ENCODE measurements at regions not wholly inside any gene's neighbourhood (a gene's known extent, or its start where the extent isn't known, plus 50 kb on each side); places are given as distances from the start of the nearest gene placed in this dataset.

DNA sequence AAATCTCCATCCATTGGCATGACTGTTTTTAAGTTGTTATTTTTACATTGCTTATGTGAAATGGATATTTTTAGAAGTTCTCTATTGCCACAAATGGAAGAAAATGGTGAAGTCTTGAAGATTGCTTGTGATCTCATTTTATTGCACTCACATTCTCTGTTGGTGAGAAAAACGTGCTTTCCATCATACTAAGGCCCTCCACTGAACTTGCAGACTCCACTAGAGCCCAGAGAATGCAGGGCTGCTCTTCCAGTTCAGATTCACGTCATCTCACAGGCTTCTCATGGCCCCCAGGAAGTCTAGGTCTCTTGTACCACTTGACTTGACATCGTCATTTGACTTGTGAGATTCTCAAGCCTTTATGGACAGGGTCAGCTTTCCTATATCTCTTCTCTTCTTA is 254.8 kb upstream of the COPS8 start (continued):
- TF ChIP-seq PBX2 (CRISPR knock-in tag; IDR thresholded peaks at IDR 0.05; ENCODE audit: low read depth) = no peak
- no peak for TF ChIP-seq PBX2 (tag; conservative IDR thresholded peaks at IDR 0.05; ENCODE audit: low read depth)

GRCh38 chr2:236831698-236832097 is 254.0 kb upstream of the COPS8 start:
- in situ Hi-C loops (cut with MboI) (no loop called here), intact Hi-C loops (cut with micrococcal nuclease) (no loop called here)
- Histone ChIP-seq H3K79me2 (ENCODE audit: control insufficient read depth, insufficient read depth, low read length) (no peaks in the 10 kb centered on the region), H3K36me3 (ENCODE audit: control insufficient read depth, insufficient read depth, low read length) (no peaks in the 10 kb centered on the region), H3K9me3 (replicated peaks; ENCODE audit: control insufficient read depth, insufficient read depth, low read depth, low read length) (no peaks in the 10 kb centered on the region), H3K27ac (ENCODE audit: extremely low read depth, low read depth, low read length) (no peak overlapping the region), H3K9ac (ENCODE audit: insufficient read depth in 1 of 2, low read depth in 2 of 2, low read length in 2 of 2) (no peak overlapping the region), H3K9me1 (ENCODE audit: control insufficient read depth, insufficient read depth, low read length) (no peaks in the 10 kb centered on the region), H3K27me3 (ENCODE audit: control insufficient read depth in 2 of 2, insufficient read depth in 2 of 2, low read length in 2 of 2) (no peaks in the 10 kb centered on the region; a peak in 1 of 5 replicates), H2AFZ (ENCODE audit: low read depth, low read length) (no peak overlapping the region), H3K4me1 (replicated peaks in 1 of 2; ENCODE audit: control insufficient read depth in 2 of 2, insufficient read depth in 2 of 2, low read length in 2 of 2) (no peaks in the 10 kb centered on the region), H3K4me3 (no peak overlapping the region), H4K20me1 (replicated peaks; ENCODE audit: control insufficient read depth, insufficient read depth, low read length) (no peaks in the 10 kb centered on the region), H3K4me2 (ENCODE audit: insufficient read depth, low read length) (no peak overlapping the region)
- no peak for FAIRE-seq
- ChIA-PET POLR2A (no interaction called here), CTCF (ENCODE audit: low intra/inter-chr PET ratio) (no interaction called here)
- no peak for ATAC-seq
- no peak for TF ChIP-seq KLF1 (tag; IDR thresholded peaks at IDR 0.05)
- no peak for TF ChIP-seq ZNF780A (CRISPR knock-in tag; IDR thresholded peaks at IDR 0.05)
- TF ChIP-seq ZNF316 (IDR thresholded peaks at IDR 0.05) = no peak
- no peak for TF ChIP-seq ZNF584 (CRISPR knock-in tag; IDR thresholded peaks at IDR 0.05; ENCODE audit: low read depth)
- no peak for TF ChIP-seq CHD2 (IDR thresholded peaks at IDR 0.05; ENCODE audit: low read depth, low read length)
- DNase-seq (ENCODE audit: extremely low read depth in 1 of 4, low spot score in 3 of 4) = no peak
- BruUV-seq (replicated peaks) = no TSS peak
- WGBS (ENCODE audit: insufficient coverage, low coverage, missing lambda C conversion rate) = 0% methylated on average over 6 of the region's 6 CpGs

Data from K562 (cell line).